ENCODE measurements at regions not wholly inside any gene's neighbourhood (a gene's known extent, or its start where the extent isn't known, plus 50 kb on each side); places are given as distances from the start of the nearest gene placed in this dataset.

DNA sequence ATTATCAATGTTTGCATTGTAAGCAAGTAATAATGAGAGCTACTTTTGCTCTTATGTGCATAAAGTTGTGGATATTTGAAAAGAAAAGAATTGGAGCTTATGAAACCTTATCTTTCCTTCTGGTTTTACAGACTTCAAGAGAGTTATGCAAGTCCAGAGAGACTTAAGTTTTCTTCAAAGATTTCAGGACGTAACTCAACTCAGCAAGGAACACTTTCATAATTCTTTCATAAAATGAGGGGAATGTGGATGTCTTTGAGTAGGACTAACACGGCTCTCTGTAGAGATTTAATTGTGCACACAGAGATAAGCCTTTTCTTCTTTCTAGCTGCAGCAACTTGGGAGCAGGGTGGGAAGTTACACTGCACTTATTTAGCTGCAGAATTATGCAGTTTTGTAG, 97.5 kb downstream of the DNAJB9 start:
- TF ChIP-seq, protein P1, sequence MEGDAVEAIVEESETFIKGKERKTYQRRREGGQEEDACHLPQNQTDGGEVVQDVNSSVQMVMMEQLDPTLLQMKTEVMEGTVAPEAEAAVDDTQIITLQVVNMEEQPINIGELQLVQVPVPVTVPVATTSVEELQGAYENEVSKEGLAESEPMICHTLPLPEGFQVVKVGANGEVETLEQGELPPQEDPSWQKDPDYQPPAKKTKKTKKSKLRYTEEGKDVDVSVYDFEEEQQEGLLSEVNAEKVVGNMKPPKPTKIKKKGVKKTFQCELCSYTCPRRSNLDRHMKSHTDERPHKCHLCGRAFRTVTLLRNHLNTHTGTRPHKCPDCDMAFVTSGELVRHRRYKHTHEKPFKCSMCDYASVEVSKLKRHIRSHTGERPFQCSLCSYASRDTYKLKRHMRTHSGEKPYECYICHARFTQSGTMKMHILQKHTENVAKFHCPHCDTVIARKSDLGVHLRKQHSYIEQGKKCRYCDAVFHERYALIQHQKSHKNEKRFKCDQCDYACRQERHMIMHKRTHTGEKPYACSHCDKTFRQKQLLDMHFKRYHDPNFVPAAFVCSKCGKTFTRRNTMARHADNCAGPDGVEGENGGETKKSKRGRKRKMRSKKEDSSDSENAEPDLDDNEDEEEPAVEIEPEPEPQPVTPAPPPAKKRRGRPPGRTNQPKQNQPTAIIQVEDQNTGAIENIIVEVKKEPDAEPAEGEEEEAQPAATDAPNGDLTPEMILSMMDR (IDR thresholded peaks at IDR 0.05 in 4 of 5, conservative IDR thresholded peaks at IDR 0.05 in 1 of 5): no peak
- no peak for TF ChIP-seq POLR2A (IDR thresholded peaks at IDR 0.05)
